ENCODE measurements at regions not wholly inside any gene's neighbourhood (a gene's known extent, or its start where the extent isn't known, plus 50 kb on each side); places are given as distances from the start of the nearest gene placed in this dataset.

- TF ChIP-seq CTCF (IDR thresholded peaks at IDR 0.05): no peak
- no peak for TF ChIP-seq POLR2A (IDR thresholded peaks at IDR 0.05)
Observed at GRCh38 chr4:77349796-77350195, 192.8 kb downstream of the CCNG2 start.

Measured in thyroid gland (tissue), 4 donors.